Smooth muscle cell (in vitro differentiated cells): ENCODE measurements at regions not wholly inside any gene's neighbourhood (a gene's known extent, or its start where the extent isn't known, plus 50 kb on each side); places are given as distances from the start of the nearest gene placed in this dataset.

ENCODE experiments used
- DNase-seq: peaks from one replicate; lab custom pipeline; 2025; ENCODE audit not compliant: unreplicated experiment; lab: John Stamatoyannopoulos, UW
- H2AFZ ChIP-seq: fragments of 200-600 bp; sonication (generic); 2 replicates; pipeline ENCODE4 v1.6.0; 2016; ENCODE audit warnings: antibody characterized with exemption, low read depth, mild to moderate bottlenecking
- H3F3A ChIP-seq: fragments of 200-600 bp; sonication (generic); 2 replicates; pipeline ENCODE4 v1.6.0; 2017; ENCODE audit warnings: antibody characterized with exemption, low read depth
- H3K27ac ChIP-seq: fragments of 200-600 bp; sonication (generic); 2 replicates; pipeline ENCODE4 v1.5.1; 2016; ENCODE audit warnings: low read depth, mild to moderate bottlenecking
- H3K27me3 ChIP-seq: fragments of 200-600 bp; sonication (generic); 2 replicates; pipeline ENCODE4 v1.6.1; 2016; ENCODE audit warnings: low read depth, mild to moderate bottlenecking
- H3K36me3 ChIP-seq: fragments of 200-600 bp; sonication (generic); 2 replicates; pipeline ENCODE4 v1.5.1; 2016; ENCODE audit warnings: low read depth
- H3K4me1 ChIP-seq: fragments of 200-600 bp; sonication (generic); 2 replicates; pipeline ENCODE4 v1.5.1; 2016; ENCODE audit warnings: low read depth
- H3K4me2 ChIP-seq: fragments of 200-600 bp; sonication (generic); 2 replicates; pipeline ENCODE4 v1.6.0; 2016; ENCODE audit warnings: mild to moderate bottlenecking
- H3K4me3 ChIP-seq: fragments of 200-600 bp; sonication (generic); 2 replicates; pipeline ENCODE4 v1.5.1; 2016; ENCODE audit warnings: mild to moderate bottlenecking
- H3K79me2 ChIP-seq: fragments of 200-600 bp; sonication (generic); 2 replicates; pipeline ENCODE4 v1.6.0; 2016; ENCODE audit warnings: low read depth, mild to moderate bottlenecking
- H3K9ac ChIP-seq: fragments of 200-600 bp; sonication (generic); 2 replicates; pipeline ENCODE4 v1.6.0; 2016; ENCODE audit warnings: low read depth
- H3K9me3 ChIP-seq: fragments of 200-600 bp; sonication (generic); replicated peaks from 2 replicates; pipeline ENCODE4 v1.5.1; 2016; ENCODE audit warnings: low read depth
- H4K20me1 ChIP-seq: fragments of 200-600 bp; sonication (generic); 2 replicates; pipeline ENCODE4 v1.6.0; 2016; ENCODE audit warnings: low read depth
- WGBS: methylation state at CpG from one replicate; pipeline ENCODE4 v1.1.7; 2016; ENCODE audit warnings: low lambda C conversion rate; 5-methylcytosine and 5-hydroxymethylcytosine counted together
- TF ChIP-seq, protein P1 (sequence below): fragments of 200-600 bp; sonication (generic); IDR thresholded peaks from 2 replicates; pipeline ENCODE4 v1.5.1; 2017; ENCODE audit warnings: borderline replicate concordance, mild to moderate bottlenecking, antibody characterized with exemption; ENCODE audit not compliant: insufficient read depth, poor library complexity, severe bottlenecking

DNA sequence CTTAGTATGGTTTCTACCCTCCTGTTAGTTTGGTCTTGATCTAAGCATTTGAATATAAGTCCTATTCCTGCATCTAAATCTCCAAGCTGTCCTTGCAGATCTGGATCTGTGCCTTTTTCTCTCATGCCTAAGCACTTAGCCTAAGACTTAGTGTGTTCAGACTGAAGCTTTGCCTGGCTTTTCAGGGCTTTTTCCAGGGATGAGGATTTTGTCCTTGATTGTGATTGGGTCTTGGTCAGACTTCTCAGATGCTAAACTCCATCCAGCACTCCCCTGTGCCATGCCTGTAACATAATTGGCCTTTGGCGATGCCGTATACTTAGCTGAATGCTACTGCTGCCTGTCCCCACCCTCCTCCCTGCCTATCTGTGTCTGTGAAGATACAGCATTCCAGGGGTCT lies 98.1 kb upstream of the NRIP1 start:
- no peaks in the 10 kb centered on the region for H3K36me3 ChIP-seq
- H3K4me2 ChIP-seq, result no peak overlapping the region
- TF ChIP-seq, protein P1, sequence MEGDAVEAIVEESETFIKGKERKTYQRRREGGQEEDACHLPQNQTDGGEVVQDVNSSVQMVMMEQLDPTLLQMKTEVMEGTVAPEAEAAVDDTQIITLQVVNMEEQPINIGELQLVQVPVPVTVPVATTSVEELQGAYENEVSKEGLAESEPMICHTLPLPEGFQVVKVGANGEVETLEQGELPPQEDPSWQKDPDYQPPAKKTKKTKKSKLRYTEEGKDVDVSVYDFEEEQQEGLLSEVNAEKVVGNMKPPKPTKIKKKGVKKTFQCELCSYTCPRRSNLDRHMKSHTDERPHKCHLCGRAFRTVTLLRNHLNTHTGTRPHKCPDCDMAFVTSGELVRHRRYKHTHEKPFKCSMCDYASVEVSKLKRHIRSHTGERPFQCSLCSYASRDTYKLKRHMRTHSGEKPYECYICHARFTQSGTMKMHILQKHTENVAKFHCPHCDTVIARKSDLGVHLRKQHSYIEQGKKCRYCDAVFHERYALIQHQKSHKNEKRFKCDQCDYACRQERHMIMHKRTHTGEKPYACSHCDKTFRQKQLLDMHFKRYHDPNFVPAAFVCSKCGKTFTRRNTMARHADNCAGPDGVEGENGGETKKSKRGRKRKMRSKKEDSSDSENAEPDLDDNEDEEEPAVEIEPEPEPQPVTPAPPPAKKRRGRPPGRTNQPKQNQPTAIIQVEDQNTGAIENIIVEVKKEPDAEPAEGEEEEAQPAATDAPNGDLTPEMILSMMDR, result no peak
- H3K9ac ChIP-seq, result no peak overlapping the region
- no peaks in the 10 kb centered on the region for H3K79me2 ChIP-seq
- 77% methylated on average over 2 of the region's 2 CpGs for WGBS
- no peak overlapping the region for H2AFZ ChIP-seq
- H3K4me3 ChIP-seq, result no peak overlapping the region
- no peaks in the 10 kb centered on the region for H3K9me3 ChIP-seq
- H3F3A ChIP-seq, result no peaks in the 10 kb centered on the region
- no peaks in the 10 kb centered on the region for H3K4me1 ChIP-seq
- H3K27ac ChIP-seq, result no peak overlapping the region
- H3K27me3 ChIP-seq, result no peaks in the 10 kb centered on the region
- DNase-seq, result no peak
- H4K20me1 ChIP-seq, result no peaks in the 10 kb centered on the region

DNA sequence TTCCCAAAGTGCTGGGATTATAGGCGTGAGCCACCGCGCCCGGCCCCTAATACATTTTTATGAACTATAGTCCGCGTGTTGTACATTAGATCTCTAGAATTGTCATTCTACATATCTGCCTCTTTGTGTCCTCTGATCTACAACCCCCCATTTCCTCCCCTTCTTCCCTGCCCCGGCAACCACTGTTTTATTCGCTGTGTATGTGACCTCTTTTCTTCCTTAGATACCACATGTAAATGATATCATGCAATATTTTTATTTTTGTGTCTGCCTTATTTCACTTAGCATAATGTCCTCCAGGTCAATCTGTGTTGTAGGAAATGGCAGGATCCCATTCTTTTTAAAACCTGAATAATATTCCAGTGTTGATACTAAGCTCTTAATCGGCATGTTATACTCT lies 99.5 kb upstream of the NRIP1 start:
- WGBS, result 99% methylated on average over 9 of the region's 9 CpGs
- H3K4me2 ChIP-seq, result no peak overlapping the region

DNA sequence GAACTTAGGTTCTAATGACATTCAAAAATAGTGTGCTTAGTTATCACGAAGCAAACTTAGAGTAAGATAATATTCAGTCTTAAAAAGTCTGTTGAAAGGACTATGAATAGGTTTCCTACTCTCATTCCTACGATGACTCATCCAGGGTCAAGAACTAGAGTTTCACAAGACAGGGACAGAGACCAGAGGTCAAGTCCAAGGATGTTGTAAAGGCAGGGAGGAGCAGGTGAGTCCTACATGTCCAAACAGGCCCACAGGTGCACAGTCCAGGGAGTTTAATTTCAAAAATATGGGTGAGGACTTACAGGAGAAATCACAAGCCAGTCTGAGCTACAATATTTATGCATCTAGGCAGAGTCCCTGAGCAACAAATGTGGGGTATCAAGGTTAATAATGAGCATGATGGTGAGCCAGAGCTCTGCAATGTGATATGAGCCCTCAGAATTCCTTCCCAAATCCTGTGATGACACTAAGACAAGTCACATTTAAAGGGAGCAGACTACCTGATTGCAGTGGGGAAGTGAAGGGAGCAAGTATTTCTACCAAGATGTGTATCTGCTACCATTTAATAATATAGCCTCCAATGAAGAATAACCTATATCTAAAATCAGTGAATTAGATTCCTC lies 100.0 kb upstream of the NRIP1 start:
- H3K4me3 ChIP-seq, result no peak overlapping the region
- no peaks in the 10 kb centered on the region for H4K20me1 ChIP-seq
- H3K4me2 ChIP-seq, result no peak overlapping the region
- no peak overlapping the region for H3K27ac ChIP-seq
- no peaks in the 10 kb centered on the region for H3K4me1 ChIP-seq
- H2AFZ ChIP-seq, result no peak overlapping the region
- H3F3A ChIP-seq, result no peaks in the 10 kb centered on the region
- no peak overlapping the region for H3K9ac ChIP-seq
- TF ChIP-seq, protein P1, result no peak
- no peaks in the 10 kb centered on the region for H3K36me3 ChIP-seq
- H3K9me3 ChIP-seq, result no peaks in the 10 kb centered on the region
- DNase-seq, result no peak
- no peaks in the 10 kb centered on the region for H3K79me2 ChIP-seq
- WGBS, result 71% methylated on average over 2 of the region's 2 CpGs
- no peaks in the 10 kb centered on the region for H3K27me3 ChIP-seq

More for the DNA sequence above, 99.5 kb upstream of the NRIP1 start:
- Histone ChIP-seq H3K9me3 (no peaks in the 10 kb centered on the region), H3K36me3 (no peaks in the 10 kb centered on the region), H3K9ac (no peak overlapping the region), H3K27me3 (no peaks in the 10 kb centered on the region), H3K4me3 (no peak overlapping the region), H3K27ac (no peak overlapping the region), H4K20me1 (no peaks in the 10 kb centered on the region), H3K79me2 (no peaks in the 10 kb centered on the region), H3K4me1 (no peaks in the 10 kb centered on the region), H2AFZ (no peak overlapping the region), H3F3A (no peaks in the 10 kb centered on the region)
- TF ChIP-seq, protein P1, result no peak
- no peak for DNase-seq

DNA sequence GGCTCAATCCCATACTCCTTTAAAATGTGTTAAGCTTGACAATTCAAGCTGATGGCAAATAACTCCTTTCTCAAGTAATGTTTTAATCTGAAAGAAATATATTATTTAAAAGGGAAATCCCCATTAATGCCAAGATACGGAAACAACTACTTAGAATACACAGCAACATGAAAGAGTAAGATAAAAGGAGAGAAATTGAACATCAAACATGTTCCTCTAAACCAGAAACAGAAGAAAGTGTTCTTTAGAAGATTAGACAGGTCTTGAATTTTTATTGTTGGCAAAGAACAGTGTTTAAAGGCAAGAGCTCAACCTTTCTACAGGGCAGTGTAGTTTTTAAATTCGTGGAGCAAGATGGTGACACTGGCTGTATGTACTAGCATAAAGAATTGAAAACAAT lies 105.8 kb upstream of the NRIP1 start:
- Histone ChIP-seq H4K20me1 (no peaks in the 10 kb centered on the region), H3K36me3 (no peaks in the 10 kb centered on the region), H3K27ac (no peak overlapping the region), H3F3A (no peaks in the 10 kb centered on the region), H3K4me1 (no peaks in the 10 kb centered on the region), H3K9me3 (no peaks in the 10 kb centered on the region), H3K27me3 (no peaks in the 10 kb centered on the region), H3K4me2 (no peak overlapping the region), H3K4me3 (no peak overlapping the region), H3K9ac (no peak overlapping the region), H3K79me2 (no peaks in the 10 kb centered on the region), H2AFZ (no peak overlapping the region)
- TF ChIP-seq, protein P1, result no peak
- WGBS, result 86% methylated on average over 2 of the region's 2 CpGs
- DNase-seq, result no peak
